HG03469 (cell line): ENCODE measurements at regions not wholly inside any gene's neighbourhood (a gene's known extent, or its start where the extent isn't known, plus 50 kb on each side); places are given as distances from the start of the nearest gene placed in this dataset.

Experiments
- ATAC-seq: cut with Tn5 transposase; IDR thresholded peaks from one replicate; pipeline ENCODE4 v1.9.1; 2021; ENCODE audit warnings: mild to moderate bottlenecking, moderate library complexity, moderate number of reproducible peaks; ENCODE audit not compliant: unreplicated experiment

GRCh38 chr14:40616579-40616978 lies 990.1 kb upstream of the LRFN5 start:
- ATAC-seq: no peak

- ATAC-seq: no peak
Measured at GRCh38 chr14:40601063-40601462, 1005.6 kb upstream of the LRFN5 start.

DNA sequence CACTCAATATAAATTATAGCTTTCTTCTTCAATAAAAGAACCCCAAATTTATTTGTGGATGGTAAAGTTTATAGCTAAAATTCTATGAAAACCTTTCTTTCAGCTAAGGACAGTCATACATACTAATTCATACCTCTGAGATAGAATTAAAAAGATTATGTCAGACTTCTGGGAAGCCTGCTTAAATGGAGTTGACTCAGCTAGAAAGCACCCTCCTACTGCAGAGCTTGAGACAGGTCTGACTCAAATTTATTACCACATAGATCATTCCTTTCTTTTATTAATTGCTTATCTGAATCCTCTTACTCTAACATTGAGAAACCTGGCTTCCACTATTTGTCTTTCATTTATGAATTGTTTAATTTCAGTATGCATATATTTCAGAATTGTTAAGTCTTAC lies 1007.0 kb upstream of the LRFN5 start:
- no peak for ATAC-seq

DNA sequence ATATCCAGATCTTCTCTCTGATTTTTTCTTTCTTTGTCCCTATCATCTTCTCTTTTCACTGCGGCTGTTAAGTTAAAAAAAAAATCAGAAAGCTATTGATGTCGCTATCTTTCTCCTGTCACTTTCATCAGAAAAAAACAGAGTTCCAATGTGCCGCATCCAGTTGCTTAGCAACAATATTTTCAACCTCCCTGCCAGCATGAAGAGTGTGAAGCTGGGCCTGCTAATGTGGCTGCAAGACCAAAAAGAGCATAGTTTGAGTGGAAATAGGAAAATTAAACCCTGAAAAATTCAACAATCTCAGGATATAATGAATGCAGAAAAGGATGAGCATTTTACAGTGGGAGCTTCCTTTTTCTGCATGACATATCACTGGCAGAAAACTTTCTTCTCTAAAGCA lies 1025.4 kb upstream of the LRFN5 start:
- no peak for ATAC-seq

DNA sequence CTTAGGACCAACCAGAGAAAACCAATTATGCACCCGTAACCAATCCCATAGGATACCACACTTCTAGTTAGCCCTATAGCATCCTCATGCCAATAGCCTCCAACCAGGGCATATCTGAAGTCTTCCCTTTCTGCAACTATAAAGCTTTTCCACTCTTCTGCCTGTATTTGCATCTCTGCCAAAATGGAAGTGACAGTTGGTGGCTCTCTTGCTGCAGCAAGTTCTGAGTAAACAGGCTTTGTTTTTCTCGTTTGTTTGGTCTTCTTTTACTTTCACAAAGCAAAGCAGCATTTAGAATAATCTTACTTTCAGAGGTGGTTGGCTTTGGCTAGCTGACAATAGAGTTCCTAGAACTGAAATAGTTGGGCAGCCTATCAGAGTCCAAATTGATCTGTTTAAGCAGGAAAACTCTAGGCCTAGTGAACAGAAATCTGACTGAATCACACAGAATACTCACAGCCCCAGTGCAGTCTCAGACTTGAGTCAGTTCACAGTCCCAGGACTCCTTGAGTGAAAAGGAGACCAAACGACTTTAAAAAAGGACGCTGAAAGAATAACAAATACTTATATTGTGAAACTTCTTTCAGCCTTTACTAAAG lies 1029.7 kb upstream of the LRFN5 start:
- ATAC-seq: no peak

DNA sequence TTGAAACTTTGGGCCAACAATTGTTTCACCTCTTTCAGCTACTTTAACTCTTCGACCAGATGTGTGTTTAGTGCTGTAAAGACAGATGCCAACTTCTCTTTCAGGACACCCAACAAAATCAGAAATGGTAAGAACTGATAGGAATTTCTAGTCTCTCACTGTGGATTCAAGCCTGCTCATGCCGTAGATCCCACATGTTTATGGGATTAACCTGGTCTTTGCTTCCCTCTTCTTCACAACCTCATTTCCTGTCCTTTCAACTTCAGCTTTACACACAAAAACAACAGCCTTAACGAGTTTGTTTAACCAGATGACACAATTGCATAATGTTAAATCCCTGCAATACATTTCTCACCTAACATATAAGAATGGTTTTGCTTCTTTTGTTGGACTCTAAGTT lies 1031.9 kb upstream of the LRFN5 start:
- ATAC-seq: no peak

- no peak for ATAC-seq
Measured at GRCh38 chr14:40525314-40525713, 1081.4 kb upstream of the LRFN5 start.

DNA sequence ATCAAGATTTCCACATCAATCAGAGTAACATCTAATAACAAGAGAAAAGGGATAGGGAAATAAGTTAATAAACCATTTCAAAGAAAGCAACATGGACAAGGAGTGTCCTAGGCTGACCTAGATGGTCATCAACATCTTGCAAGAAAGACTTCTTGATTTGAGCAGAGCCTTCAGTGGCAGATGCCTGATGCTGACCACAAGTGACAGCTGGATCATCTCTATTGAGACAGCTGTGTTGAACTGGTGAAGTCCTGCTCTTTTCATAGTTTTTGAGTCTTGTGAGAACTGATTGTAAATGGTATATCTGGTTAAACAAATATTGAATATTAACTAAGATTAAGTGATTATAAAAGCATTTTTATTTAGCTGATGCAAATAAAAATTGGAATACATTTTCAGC lies 1083.6 kb upstream of the LRFN5 start:
- no peak for ATAC-seq

DNA sequence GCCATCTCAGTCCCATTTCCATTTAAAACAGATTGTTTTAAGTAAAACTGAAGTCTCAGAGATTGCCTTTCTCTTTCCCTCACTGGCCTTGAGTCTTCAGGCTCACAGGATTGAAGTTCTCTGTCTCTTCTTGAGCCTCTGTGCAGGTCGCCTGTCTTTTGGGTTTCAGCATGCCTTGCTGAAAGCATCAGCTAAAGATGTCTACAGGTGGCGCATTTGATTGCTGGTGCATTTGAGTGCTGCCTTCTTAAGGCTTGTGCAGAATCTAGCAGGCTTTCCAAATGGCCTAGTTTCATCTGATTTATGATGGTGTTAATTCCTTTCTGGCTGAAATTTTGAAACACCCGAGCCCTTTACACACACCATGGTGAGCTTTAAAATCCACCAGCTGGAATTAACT lies 1062.2 kb upstream of the FBXO33 start:
- ATAC-seq: no peak

- ATAC-seq: no peak
Measured at GRCh38 chr14:40487824-40488223, 1055.6 kb upstream of the FBXO33 start.

DNA sequence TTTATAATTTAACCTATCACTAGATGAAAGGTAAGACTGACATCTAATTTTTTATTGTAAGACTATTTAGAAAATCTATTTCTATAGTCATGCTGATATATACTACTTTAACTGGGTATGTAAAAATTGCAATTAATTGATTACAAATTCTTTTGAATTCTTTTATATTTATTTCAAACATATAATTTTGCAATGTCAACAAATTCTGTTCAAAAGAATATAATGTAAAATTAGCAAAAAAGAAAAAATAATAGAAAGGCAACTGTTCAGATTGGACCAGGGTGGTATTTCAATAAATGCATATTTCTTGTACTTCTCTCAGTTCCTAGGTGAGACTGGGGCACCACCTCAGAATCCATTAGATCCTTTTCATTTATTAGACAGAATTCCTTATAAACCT lies 1053.5 kb upstream of the FBXO33 start:
- ATAC-seq: no peak

- no peak for ATAC-seq
Measured at GRCh38 chr14:40476005-40476404, 1043.8 kb upstream of the FBXO33 start.

DNA sequence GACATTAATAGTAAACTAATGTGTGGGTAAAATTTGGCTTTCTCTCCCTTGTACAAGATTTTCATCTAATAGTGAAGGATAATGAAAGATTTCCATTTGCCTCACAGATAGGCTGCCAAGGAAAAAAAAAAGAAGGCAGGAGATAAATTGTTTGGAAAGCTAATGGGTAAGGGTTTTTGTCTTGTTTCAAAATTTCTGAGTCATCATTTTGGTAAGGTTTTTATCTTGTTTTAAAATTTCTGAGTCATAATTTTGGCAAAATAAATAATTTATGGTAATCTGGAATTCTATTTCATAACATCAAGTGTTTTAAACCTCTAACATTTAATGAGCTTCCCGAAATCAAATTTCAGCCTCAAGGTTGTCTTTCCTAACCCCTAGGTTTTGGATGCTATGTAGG lies 1035.7 kb upstream of the FBXO33 start:
- ATAC-seq: no peak

GRCh38 chr14:40464531-40464930 lies 1032.3 kb upstream of the FBXO33 start:
- ATAC-seq: no peak

DNA sequence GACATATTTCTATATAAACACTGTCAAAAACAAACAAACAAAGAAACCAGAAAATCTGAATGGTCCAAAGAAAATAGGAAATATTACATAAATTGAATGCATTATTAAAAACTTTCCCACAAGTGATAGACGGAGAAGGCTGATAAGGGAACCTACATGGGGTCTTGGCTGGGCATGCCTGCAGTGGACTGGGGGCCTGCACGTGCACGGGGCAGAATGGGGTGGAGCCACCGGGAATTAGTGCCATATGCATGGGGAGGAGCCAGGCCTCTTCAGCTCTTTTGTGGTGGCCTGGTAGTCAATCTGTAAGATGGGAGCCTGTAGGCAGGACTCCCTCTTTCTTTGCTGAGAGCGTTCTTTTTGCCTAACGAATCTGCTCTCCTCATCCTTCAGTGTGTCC lies 1031.7 kb upstream of the FBXO33 start:
- ATAC-seq: no peak

- no peak for ATAC-seq
Measured at GRCh38 chr14:40452674-40453073, 1020.4 kb upstream of the FBXO33 start.

DNA sequence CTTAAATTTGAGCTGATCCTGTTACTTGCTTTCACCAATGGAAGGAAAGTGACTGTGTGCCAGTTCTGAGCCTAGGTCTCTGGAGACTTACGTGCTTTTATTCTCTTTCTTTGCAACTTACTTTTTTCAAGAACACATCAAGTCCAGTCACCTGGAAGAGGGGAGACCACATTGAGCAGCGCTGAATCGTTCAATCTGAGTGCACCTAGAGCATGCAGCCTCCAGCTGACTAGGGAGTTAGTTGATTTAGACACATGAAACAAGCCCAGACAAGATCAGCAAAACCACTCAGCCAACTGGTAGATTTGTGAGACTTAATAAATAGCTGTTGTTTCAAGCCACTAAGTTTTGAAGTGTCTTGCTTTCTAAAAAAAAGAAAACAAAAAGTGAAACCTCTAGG lies 1014.8 kb upstream of the FBXO33 start:
- no peak for ATAC-seq

GRCh38 chr14:40445020-40445419 lies 1012.8 kb upstream of the FBXO33 start:
- ATAC-seq: no peak

GRCh38 chr14:40436551-40436950 lies 1004.3 kb upstream of the FBXO33 start:
- ATAC-seq: no peak

DNA sequence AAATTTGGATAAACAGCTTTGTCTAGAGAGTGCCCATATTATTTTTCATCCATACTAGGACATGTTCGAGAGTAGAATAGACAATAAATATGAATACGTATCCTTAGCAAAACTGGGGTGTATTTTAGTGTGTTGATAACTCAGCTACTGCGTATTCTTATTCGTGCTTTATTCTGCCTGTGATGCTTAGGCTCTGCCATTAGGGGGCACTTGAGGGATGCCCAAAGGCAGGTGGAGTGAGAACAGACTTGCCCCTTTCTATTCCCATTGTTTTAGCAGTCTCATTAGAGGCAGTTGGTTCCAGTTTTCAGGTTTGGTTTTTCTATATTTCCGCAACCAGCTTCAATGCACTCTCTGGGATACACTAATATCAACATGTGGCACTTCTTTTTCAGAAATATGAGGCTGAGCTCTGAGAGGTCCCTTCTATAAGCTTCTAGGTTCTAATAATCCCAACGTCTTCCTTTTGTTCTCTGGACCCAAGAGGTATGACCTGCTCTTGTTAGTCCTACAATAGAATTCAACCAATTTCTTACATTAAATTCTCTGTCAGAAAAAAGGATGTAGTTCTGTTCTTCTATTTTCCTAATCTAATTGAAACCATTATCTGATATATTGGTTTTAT lies 985.7 kb upstream of the FBXO33 start:
- no peak for ATAC-seq

DNA sequence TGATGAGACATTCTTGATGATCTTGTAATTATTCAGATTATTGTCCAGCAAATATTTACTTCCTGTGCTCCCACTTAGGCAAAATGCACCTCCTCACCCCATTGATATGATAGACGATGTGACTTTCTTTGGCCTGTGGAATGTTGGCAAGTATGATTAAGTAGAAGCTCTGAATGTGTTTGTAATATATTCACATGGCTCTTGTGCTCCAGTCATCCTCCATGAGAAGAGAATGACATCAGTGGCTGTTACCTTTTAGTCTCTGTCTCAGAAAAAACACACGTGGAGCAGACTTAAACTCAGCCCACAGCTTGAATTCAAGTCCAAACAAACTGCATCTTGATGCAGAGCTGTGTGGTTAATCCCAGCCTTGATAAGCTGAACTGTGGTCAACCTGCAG lies 984.3 kb upstream of the FBXO33 start:
- ATAC-seq: no peak

DNA sequence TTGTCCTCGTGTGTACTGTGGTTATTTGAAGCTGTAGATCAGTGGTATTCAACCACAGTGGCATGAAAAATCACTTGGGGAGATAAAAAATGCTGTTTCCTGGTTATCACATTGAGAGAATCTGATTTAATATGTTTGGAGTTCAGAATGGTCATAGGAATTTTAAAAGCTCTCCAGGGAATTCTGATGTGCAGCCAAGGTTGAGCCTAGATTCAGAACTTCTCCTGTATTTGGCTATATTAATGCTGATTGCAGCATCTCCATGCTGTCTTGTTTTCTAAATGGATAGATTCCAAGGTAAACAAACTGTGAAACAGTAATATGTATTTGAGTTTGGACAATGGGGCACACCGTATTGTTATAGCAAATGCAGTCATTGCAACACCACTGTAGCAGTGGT lies 982.2 kb upstream of the FBXO33 start:
- ATAC-seq: no peak

GRCh38 chr14:40413136-40413535 lies 980.9 kb upstream of the FBXO33 start:
- no peak for ATAC-seq
